A549 (cell line): ENCODE measurements at regions not wholly inside any gene's neighbourhood (a gene's known extent, or its start where the extent isn't known, plus 50 kb on each side); places are given as distances from the start of the nearest gene placed in this dataset.

ENCODE experiments used
- BHLHE40 ChIP-seq: IDR thresholded peaks from 2 replicates; pipeline ENCODE4 v1.6.1; 2012; ENCODE audit warnings: low read depth, low read length, inconsistent platforms
- CTCF ChIP-seq: fragments of >200 bp; sonication (Bioruptor Twin); formaldehyde crosslinking; IDR thresholded peaks from 3 replicates; pipeline ENCODE4 v1.5.1; 2016
- EHMT2 ChIP-seq: fragments of 200-600 bp; sonication (generic); IDR thresholded peaks from 2 replicates; pipeline ENCODE4 v1.6.1; 2016; ENCODE audit warnings: antibody characterized with exemption, low read depth, mild to moderate bottlenecking, moderate library complexity
- ELK1 ChIP-seq: fragments of 150-350 bp; IDR thresholded peaks from 2 replicates; pipeline ENCODE4 v1.6.1; 2014; ENCODE audit warnings: low read depth, mild to moderate bottlenecking, low read length
- JUNB ChIP-seq: fragments of >200 bp; sonication (Bioruptor Twin); formaldehyde crosslinking; IDR thresholded peaks from 2 replicates; pipeline ENCODE4 v1.6.1; 2016
- MAX ChIP-seq: IDR thresholded peaks from 2 replicates; pipeline ENCODE4 v1.6.1; 2012
- MYC ChIP-seq: IDR thresholded peaks from 2 replicates; pipeline ENCODE4 v1.6.1; 2012; ENCODE audit warnings: mild to moderate bottlenecking, inconsistent platforms, low read length, improper control_type of control experiment, borderline replicate concordance
- RAD21 ChIP-seq, 2 experiments: fragments of >200 bp in 1 of 2; sonication (Bioruptor Twin) in 1 of 2; formaldehyde crosslinking in 1 of 2; IDR thresholded peaks in 1 of 2; conservative IDR thresholded peaks in 1 of 2; 2 replicates in 1 of 2; 3 replicates in 1 of 2; pipeline ENCODE4 v1.6.1; 2012 to 2018; ENCODE audit warnings: inconsistent platforms in 1 of 2
- USF2 ChIP-seq: fragments of 450-650 bp; IDR thresholded peaks from 2 replicates; pipeline ENCODE4 v1.6.1; 2014; ENCODE audit warnings: antibody characterized with exemption
- ZFP36 ChIP-seq: fragments of 450-650 bp; IDR thresholded peaks from 2 replicates; pipeline ENCODE4 v1.6.1; 2014; ENCODE audit warnings: borderline replicate concordance; ENCODE audit not compliant: partially characterized antibody

GRCh38 chr2:16330571-16330970, 335.1 kb downstream of the CYRIA start:
- no peak for TF ChIP-seq ELK1
- TF ChIP-seq MAX, result no peak
- TF ChIP-seq CTCF, result no peak
- TF ChIP-seq MYC, result no peak
- no peak for TF ChIP-seq JUNB
- no peak for TF ChIP-seq RAD21 (conservative IDR thresholded peaks at IDR 0.05 in 1 of 2, IDR thresholded peaks at IDR 0.05 in 1 of 2)
- no peak for TF ChIP-seq BHLHE40
- no peak for TF ChIP-seq USF2
- no peak for TF ChIP-seq ZFP36
- no peak for TF ChIP-seq EHMT2
